ENCODE measurements at regions not wholly inside any gene's neighbourhood (a gene's known extent, or its start where the extent isn't known, plus 50 kb on each side); places are given as distances from the start of the nearest gene placed in this dataset.
"Not testable (repeated sequence)": the region's sequence is repeated elsewhere in the genome, so short reads cannot be mapped to it uniquely, and the experiment has no call there.

GRCh38 chr13:64753233-64754000 lies 2476.7 kb downstream of the PCDH9 start:
- no peak for TF ChIP-seq POLR2A (IDR thresholded peaks at IDR 0.05; ENCODE audit: low read depth, low read length)
- no peak for FAIRE-seq
- DNase-seq (ENCODE audit: insufficient read length, low spot score), result no peak

GRCh38 chr13:64749301-64749700 lies 2480.8 kb downstream of the PCDH9 start:
- DNase-seq (ENCODE audit: insufficient read length, low spot score) (no peak), FAIRE-seq (no peak)
- TF ChIP-seq POLR2A (IDR thresholded peaks at IDR 0.05; ENCODE audit: low read depth, low read length), result no peak

GRCh38 chr13:64746845-64747244 lies 2483.3 kb downstream of the PCDH9 start:
- DNase-seq (ENCODE audit: insufficient read length, low spot score) (no peak), FAIRE-seq (no peak)
- no peak for TF ChIP-seq POLR2A (IDR thresholded peaks at IDR 0.05; ENCODE audit: low read depth, low read length)

- no peak for DNase-seq (ENCODE audit: insufficient read length, low spot score)
- no peak for TF ChIP-seq POLR2A (IDR thresholded peaks at IDR 0.05; ENCODE audit: low read depth, low read length)
- no peak for FAIRE-seq
Observed at GRCh38 chr13:64740493-64740892, 2489.6 kb downstream of the PCDH9 start.

GRCh38 chr13:64725492-64725891 lies 2504.6 kb downstream of the PCDH9 start:
- FAIRE-seq (peak; percentile 11), DNase-seq (ENCODE audit: insufficient read length, low spot score) (no peak)
- TF ChIP-seq POLR2A (IDR thresholded peaks at IDR 0.05; ENCODE audit: low read depth, low read length), result no peak

GRCh38 chr13:64723724-64724123 lies 2506.4 kb downstream of the PCDH9 start:
- FAIRE-seq (peak; percentile 100), DNase-seq (ENCODE audit: insufficient read length, low spot score) (peak; percentile 25)
- TF ChIP-seq POLR2A (IDR thresholded peaks at IDR 0.05; ENCODE audit: low read depth, low read length), result no peak

- DNase-seq (ENCODE audit: insufficient read length, low spot score), result no peak
- no peak for FAIRE-seq
- TF ChIP-seq POLR2A (IDR thresholded peaks at IDR 0.05; ENCODE audit: low read depth, low read length), result no peak
Observed at GRCh38 chr13:64718116-64718515, 2512.0 kb downstream of the PCDH9 start.

GRCh38 chr13:64716936-64717335 lies 2513.2 kb downstream of the PCDH9 start:
- FAIRE-seq (no peak), DNase-seq (ENCODE audit: insufficient read length, low spot score) (no peak)
- no peak for TF ChIP-seq POLR2A (IDR thresholded peaks at IDR 0.05; ENCODE audit: low read depth, low read length)

- FAIRE-seq, result no peak
Observed at GRCh38 chr13:64709079-64709478, 2521.1 kb downstream of the PCDH9 start.

GRCh38 chr13:64704121-64704649 lies 2526.0 kb downstream of the PCDH9 start:
- no peak for TF ChIP-seq POLR2A (IDR thresholded peaks at IDR 0.05; ENCODE audit: low read depth, low read length)
- DNase-seq (ENCODE audit: insufficient read length, low spot score) (no peak), FAIRE-seq (no peak)

More at GRCh38 chr13:64709079-64709478, 2521.1 kb downstream of the PCDH9 start:
- TF ChIP-seq POLR2A (IDR thresholded peaks at IDR 0.05; ENCODE audit: low read depth, low read length), result no peak
- DNase-seq (ENCODE audit: insufficient read length, low spot score), result no peak

- TF ChIP-seq POLR2A (IDR thresholded peaks at IDR 0.05; ENCODE audit: low read depth, low read length), result no peak
Observed at GRCh38 chr13:64697226-64697625, 2532.9 kb downstream of the PCDH9 start.

GRCh38 chr13:64688893-64689677 lies 2541.1 kb downstream of the PCDH9 start:
- peak; percentile 77 for FAIRE-seq
- no peak for TF ChIP-seq POLR2A (IDR thresholded peaks at IDR 0.05; ENCODE audit: low read depth, low read length)
- no peak for DNase-seq (ENCODE audit: insufficient read length, low spot score)

More at GRCh38 chr13:64697226-64697625, 2532.9 kb downstream of the PCDH9 start:
- DNase-seq (ENCODE audit: insufficient read length, low spot score), result no peak
- no peak for FAIRE-seq

- DNase-seq (ENCODE audit: insufficient read length, low spot score); FAIRE-seq: not testable (repeated sequence)
Observed at GRCh38 chr13:64686536-64686935, 2543.6 kb downstream of the PCDH9 start.

- peak; percentile 30 for FAIRE-seq
- TF ChIP-seq POLR2A (IDR thresholded peaks at IDR 0.05; ENCODE audit: low read depth, low read length), result no peak
- DNase-seq (ENCODE audit: insufficient read length, low spot score), result no peak
Observed at GRCh38 chr13:64684685-64685431, 2545.3 kb downstream of the PCDH9 start.

All from H54 (cell line).